ENCODE measurements at regions not wholly inside any gene's neighbourhood (a gene's known extent, or its start where the extent isn't known, plus 50 kb on each side); places are given as distances from the start of the nearest gene placed in this dataset.

GRCh38 chr20:2206957-2207769, 88.6 kb upstream of the TGM3 start (continued):
- TF ChIP-seq, protein P1, sequence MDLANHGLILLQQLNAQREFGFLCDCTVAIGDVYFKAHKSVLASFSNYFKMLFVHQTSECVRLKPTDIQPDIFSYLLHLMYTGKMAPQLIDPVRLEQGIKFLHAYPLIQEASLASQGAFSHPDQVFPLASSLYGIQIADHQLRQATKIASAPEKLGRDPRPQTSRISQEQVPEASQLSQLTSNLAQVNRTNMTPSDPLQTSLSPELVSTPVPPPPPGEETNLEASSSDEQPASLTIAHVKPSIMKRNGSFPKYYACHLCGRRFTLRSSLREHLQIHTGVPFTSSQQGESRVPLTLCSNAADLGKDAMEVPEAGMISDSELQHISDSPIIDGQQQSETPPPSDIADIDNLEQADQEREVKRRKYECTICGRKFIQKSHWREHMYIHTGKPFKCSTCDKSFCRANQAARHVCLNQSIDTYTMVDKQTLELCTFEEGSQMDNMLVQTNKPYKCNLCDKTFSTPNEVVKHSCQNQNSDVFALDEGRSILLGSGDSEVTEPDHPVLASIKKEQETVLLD (CRISPR knock-in tag; IDR thresholded peaks at IDR 0.05; ENCODE audit: low read depth) = 0 out of 2 replicates have a peak, but pooled peaks have one; percentile 31
- TF ChIP-seq ZNF549 (CRISPR knock-in tag; IDR thresholded peaks at IDR 0.05) (no peak), SIN3A (IDR thresholded peaks at IDR 0.05; ENCODE audit: borderline replicate concordance, low read depth, low read length) (peak; percentile 22; the same call in 1 of the 2 replicates), ZSCAN9 (CRISPR knock-in tag; IDR thresholded peaks at IDR 0.05; ENCODE audit: borderline replicate concordance) (no peak), ZNF562 (CRISPR knock-in tag; IDR thresholded peaks at IDR 0.05; ENCODE audit: borderline replicate concordance) (no peak), ZNF234 (CRISPR knock-in tag; conservative IDR thresholded peaks at IDR 0.05) (0 out of 2 replicates have a peak, but pooled peaks have one; percentile 63), AFF4 (CRISPR knock-in tag; IDR thresholded peaks at IDR 0.05) (no peak), ZNF7 (CRISPR knock-in tag; IDR thresholded peaks at IDR 0.05) (no peak; the same call in 1 of the 2 replicates), KAT2B (IDR thresholded peaks at IDR 0.05; ENCODE audit: borderline replicate concordance, low read depth, low read length) (no peak), NKX3-1 (CRISPR knock-in tag; IDR thresholded peaks at IDR 0.05) (no peak), ZNF710 (CRISPR knock-in tag; IDR thresholded peaks at IDR 0.05; ENCODE audit: borderline replicate concordance) (0 out of 2 replicates have a peak, but pooled peaks have one; percentile 12), ZNF572 (CRISPR knock-in tag; IDR thresholded peaks at IDR 0.05) (0 out of 2 replicates have a peak, but pooled peaks have one; percentile 53), CBX1 (IDR thresholded peaks at IDR 0.05; ENCODE audit: low read depth) (no peak), NFE2L2 (IDR thresholded peaks at IDR 0.05; ENCODE audit: low read length) (no peak), ZNF552 (CRISPR knock-in tag; IDR thresholded peaks at IDR 0.05; ENCODE audit: borderline replicate concordance) (no peak), ETV6 (CRISPR knock-in tag; conservative IDR thresholded peaks at IDR 0.05) (peak; percentile 91)
- TF ChIP-seq, protein P2, sequence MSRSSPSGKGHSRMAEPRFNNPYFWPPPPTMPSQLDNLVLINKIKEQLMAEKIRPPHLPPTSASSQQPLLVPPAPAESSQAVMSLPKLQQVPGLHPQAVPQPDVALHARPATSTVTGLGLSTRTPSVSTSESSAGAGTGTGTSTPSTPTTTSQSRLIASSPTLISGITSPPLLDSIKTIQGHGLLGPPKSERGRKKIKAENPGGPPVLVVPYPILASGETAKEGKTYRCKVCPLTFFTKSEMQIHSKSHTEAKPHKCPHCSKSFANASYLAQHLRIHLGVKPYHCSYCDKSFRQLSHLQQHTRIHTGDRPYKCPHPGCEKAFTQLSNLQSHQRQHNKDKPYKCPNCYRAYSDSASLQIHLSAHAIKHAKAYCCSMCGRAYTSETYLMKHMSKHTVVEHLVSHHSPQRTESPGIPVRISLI (CRISPR knock-in tag; IDR thresholded peaks at IDR 0.05; ENCODE audit: borderline replicate concordance) = 0 out of 2 replicates have a peak, but pooled peaks have one; percentile 18

Measured in HepG2 (cell line).